ENCODE measurements at regions not wholly inside any gene's neighbourhood (a gene's known extent, or its start where the extent isn't known, plus 50 kb on each side); places are given as distances from the start of the nearest gene placed in this dataset.

- TF ChIP-seq CTCF (IDR thresholded peaks at IDR 0.05; ENCODE audit: low read depth, low read length, poor library complexity, severe bottlenecking) = no peak
- TF ChIP-seq EZH2phosphoT487 (IDR thresholded peaks at IDR 0.05; ENCODE audit: borderline replicate concordance, low read length) = no peak
These were observed 60.6 kb upstream of the EMB start for GRCh38 chr5:50501491-50502228.

Data from DOHH2 (cell line).